HG03460 (cell line): ENCODE measurements at regions not wholly inside any gene's neighbourhood (a gene's known extent, or its start where the extent isn't known, plus 50 kb on each side); places are given as distances from the start of the nearest gene placed in this dataset.

ENCODE experiments used
- ATAC-seq: cut with Tn5 transposase; IDR thresholded peaks from one replicate; pipeline ENCODE4 v1.9.1; 2021; ENCODE audit not compliant: unreplicated experiment

DNA sequence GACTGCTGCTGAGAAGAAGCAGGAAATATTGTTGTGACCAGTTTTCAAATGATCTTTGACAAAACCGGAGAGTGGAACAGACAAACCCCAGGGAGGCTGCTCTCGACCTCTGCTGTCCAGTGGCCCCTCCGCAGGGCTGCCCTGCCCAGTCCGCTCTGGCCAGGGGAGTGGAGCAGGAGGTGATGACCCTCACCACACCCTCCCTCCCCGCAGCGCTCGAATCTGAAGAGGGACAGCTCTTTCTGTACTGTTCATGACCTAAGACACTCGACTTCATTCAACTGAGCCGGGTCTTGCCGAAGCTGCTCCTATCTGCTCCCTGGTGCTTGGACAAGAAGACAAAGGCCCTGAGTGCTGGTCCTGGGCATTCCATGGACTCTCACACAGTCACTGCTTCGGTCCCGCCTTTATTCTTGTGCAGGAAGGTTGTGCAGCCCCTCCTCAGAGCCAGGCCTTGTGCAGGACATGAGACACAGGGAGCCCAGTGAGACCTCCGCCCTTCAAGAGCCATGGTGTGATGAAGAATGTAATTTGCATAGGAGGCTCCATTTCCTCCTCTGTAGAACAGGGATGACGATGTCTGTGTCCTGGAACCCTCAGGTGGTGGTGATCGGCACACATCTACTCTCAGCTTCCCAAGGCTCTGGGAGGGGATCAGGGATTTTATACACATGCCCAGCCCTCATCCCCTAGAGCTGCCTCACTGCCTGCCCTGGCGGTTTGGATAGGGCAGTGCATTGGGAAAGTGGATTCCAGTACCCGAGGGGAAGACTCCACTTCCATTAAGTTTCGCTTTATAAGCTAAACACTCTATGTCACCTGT, 97.1 kb upstream of the PRR20G start:
- ATAC-seq: no peak

DNA sequence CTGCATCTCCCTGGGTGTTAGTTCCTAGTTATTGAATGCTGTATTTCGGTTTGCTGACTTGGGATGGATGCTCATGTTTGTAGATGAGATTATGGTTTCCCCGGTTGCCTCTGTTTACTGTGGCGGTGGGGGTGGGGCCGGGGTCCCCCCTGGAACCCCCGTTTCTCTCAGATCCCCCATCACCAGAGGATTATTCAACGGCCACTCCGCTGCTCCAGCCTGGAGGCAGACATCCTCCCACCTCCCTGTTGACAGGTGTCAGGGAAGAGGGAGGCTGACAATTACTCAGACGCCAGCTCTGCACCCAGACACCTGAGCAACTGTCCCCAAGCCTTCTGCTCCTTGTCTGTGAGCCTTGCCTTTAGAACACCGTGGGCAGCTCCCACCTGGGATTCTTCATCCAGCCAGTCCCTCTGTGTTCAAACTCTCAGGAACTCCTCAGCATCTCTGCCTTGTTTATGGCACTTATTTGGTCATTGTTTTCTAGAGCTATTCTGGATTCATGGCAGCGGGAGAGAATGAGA, 95.9 kb upstream of the PRR20G start:
- ATAC-seq: no peak

DNA sequence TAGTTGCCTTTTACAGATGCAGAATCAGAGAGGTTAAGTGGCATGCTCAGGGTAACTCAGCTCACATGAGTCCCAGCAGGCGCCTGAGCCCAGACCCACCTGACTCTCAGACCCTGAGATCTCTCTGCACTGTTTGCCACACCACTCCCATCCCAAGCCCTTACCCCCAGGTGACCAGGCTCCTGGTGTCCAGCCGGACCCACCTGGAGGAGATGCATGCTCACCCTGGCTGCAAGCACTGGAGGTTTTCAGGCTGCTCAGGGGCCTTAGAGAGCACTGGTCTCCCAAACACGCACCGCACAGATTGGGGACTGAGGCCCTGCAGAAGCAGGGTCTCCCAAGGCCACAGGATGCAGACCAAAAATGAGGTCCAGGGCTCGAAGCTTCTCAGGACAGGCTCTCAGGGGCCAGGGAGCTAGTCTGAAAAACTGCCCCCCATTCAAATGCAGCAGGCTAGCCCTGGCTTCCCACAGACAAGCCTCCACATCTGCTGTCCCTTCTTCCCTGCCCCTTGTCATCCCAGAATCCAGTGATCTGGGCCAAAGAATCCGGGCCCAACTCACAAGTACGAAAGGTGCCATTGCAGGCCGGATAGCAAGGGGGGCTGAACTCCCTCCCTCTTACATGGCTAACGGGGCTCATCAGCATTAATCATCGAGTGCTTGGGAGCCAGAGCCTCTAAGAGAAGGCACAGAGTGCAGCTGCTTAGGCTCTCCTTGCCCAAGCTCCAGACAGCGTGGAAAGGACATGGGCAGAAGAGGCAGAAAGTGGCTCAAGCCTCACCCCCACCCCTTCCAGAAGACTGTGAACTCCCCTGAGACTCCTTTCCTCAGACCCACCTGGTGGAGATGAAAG, 90.2 kb upstream of the PRR20G start:
- ATAC-seq: no peak

DNA sequence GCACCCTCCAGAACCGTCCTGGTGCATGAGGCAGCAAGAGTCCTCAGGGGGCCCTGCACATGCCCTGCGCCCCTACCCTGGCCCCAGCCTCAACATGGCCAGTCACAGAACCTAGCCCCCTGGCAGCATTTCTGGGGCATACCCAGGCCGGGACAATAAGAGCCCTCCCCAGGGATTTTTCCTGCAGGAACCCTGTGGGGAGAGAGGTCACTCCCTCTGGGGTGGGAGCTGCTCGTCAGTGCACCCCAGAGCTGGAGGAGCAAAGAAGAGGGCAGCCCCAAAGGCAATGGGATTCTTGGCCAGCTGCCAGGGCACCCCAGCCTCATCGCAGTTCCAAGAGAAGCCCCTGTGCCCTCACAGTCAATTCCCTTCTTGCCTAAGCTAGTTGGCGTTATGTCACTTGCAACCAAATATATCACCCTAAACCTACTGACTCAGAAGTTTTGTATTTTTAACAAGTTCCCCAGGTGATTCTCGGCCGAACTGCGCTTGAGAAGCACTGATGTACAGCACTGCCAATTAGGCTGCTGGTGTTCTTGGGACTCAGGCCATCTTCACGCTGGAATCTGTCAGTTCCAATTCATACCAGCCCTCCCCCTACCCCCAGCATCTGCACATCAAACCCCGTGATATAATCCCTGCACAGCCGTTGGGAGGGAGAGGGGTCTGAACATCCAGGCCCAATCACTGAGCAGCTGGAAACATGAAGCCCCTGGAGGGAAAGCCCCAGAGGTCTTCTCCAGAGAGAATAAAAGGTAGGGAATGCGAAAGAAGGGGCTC, 87.5 kb upstream of the PRR20G start:
- ATAC-seq: no peak

DNA sequence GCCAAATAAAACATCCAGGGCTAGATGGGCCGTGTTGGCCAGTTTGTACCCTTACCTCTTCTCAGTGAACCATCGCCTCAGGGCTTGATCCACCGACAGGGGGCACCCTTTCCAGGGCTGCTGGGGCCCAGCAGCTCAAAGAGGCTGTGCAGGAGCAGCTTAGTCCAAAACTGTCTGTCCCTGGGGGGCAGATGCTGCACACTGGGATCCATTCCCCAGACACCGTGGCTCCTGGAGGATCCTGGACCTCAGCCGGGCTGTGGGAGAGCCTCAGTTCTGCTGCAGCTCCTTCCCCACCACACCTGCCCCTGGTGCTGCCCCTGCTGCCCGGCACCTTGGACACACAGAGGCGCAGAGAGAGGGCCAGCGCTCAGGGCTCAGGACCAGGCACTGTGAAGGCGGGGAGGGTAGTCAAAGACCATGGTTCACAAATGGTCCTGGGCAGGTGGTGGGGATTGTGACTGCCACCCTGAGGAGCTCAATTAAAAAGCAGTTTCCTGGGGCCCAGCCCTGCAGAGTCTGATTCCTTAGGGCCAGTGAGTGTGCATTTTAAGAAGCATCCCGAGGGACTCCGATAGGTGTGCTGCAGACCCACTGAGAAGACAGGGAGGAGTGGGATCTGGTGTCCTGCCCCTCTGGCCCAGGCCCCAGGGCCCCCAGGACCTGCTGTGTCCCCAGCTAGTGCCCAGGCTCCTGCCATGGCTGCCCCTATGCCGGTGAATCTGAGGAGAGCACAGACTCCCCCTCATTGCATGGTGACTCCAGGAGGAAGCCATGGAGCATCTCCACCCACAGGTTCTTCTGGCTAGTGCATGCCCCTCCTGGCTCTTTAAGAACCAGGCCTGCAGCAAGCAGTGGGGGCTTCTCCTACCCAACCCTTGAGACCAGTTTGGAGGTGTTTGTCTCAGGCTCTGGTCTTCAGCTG, 86.5 kb upstream of the PRR20G start:
- ATAC-seq: no peak

DNA sequence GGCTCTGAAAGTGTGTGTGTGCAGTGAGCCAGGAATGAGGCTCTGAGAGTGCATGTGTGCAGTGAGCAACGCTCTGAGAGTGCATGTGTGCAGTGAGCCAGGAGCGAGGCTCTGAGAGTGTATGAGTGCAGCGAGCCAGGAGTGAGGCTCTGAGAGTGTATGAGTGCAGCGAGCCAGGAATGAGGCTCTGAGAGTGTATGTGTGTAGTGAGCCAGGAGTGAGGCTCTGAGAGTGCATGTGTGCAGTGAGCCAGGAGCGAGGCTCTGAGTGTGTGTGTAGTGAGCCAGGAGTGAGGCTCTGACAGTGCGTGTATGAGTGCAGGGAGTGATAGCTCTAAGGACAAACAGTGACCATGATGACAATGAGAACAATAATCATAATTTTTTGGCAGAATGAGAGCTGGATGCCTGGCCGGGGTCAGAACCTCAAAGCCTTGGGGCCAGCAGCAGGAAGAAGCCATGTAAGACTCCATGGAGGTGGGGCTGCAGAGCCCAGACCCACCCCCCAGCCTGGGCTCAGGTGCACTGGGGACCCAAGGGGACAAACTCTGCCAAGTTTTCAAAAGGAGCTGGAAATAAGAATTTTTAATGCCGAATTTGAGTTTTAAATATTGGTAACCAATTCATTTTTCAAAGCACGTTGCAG, 85.7 kb upstream of the PRR20G start:
- no peak for ATAC-seq

DNA sequence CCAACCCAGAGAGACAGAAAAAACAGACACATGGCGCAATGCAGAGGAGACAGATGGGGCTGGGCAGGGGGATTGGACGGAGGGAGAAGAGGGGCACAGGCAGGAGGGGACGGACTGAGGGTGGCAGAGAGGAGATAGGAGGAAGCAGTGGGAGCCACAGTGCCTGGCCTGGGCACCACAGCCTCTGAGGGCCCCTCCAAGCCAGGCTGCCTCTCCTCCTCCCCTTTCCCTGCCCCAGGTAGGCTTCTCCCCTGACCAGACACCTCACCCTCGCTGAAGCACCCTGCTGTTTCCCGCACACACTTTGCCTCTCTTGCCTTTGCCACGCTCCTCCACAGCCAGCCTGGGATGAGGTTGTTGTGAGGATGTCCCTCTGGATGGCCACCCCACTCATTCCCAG, 84.0 kb upstream of the PRR20G start:
- ATAC-seq: no peak

DNA sequence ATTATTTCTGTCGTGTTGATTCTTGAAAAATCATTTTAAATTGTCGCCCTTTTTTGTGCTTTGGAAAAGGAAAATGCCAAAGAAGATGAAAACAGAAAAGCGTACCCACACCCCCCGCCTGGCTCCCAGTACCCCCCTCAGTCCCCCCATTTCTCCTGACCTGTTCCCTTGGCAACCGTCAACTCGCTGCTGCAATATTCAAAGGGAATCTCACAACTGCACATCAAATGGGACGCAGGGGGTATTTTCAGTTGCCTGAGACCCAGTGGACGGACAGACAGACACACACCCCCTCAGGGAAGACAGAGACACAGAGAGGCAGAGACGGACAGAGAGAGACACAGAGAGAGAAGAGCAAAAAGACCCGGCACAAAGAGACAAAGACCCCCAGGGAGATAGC, 83.5 kb upstream of the PRR20G start:
- ATAC-seq: no peak

DNA sequence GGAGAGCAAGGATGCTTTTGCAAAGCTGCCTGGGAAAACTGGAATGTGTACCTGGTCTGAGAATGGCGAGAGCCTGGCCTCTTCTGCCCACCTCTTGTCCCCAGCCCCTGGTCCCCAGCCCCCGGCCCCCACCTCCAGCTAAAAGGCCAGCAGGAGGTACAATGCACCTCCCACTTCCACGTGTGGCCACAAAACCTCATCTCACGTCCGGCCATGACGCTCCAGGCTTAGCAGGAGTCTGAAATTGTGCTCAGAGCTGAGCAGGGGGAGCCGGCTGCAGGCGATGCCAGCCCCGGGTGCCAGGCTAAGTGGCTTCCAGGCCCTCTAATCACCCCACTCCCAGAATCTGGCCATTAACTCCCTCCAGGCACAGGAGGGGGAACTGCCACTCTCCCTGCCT, 83.1 kb upstream of the PRR20G start:
- no peak for ATAC-seq

DNA sequence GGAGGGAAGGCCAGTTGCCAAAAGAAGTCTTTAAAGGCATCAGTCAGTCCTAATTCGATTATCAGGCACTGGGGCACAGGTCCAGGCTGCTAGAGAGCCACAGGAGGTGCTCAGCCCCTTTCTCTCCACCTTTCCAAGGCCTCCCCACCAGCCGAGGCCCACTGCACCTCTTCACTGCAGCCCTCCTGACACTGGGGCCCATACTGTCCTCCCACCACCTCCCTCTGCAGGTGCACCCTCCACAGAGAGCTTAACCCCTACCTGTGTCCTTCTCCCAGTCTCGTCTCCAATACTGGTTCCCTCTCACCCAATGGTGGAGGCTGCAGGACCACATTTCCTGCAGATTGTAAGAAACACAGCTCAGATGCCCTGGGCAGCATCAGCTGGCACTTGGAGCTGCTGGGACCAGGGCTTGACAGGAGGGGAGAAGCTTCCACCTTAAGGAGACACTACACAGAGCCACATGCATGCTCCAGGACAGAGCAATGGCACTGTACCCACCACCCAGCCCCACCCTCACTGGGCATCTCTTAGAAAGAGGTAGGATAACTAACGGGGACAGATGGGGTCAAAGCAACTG, 81.6 kb upstream of the PRR20G start:
- ATAC-seq: no peak

DNA sequence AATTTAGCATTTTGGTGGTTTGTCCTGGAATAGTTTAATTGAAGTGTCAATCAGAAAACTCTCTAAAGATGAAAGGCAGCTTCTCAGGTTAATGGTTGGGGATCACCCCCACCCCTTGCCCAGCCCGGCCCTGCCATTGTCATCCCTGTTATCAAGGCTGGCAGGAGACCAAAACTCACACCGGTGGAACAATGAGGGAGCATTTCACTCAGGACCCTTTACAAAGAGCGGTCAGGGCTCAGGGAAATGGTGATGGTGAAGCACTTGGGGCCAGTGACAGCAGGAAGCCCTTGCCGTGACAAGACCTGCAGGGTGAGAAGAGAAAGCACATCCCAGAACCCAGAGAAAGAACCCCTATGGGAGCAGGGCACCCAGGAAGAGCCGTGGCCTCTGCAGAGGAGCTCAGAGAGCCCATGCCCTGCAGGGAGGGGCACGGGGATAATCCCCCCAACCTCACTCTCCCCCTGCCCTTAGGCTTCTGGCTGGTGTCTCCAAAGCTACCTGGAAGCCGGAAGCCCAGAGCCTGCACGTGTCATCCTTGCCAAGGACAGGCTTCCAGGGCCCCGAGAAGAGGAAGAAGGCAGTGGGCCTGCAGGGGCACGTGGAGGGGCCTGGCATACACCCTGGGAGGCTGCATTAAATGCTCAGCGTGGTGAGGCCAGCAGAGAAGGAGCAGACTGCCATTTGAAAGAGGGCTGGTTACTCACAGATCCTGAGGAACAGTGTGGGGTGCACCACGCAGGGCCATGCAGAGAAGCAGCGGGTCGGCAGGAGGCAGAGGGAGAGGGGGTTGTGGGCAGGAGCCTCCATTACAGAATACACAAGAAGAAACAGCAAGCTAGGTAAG, 80.6 kb upstream of the PRR20G start:
- no peak for ATAC-seq

DNA sequence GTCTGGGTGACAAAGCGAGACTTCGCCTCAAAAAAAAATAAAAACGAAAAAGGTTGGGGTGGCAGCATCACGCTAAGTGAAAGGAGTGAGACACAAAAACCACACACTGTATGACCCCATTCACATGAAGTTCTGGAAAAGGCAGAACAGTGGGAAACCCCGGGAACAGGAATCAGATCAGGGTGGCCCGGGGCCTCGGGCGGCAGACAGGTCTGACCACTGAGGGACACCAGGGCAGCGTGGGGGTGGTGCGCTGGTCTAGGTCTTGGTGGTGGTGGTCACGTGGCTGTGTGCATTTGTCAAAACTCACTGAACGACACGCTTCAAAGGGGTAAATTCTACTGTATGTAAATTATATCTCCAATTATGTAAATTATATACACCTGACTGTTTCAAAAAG, 79.7 kb upstream of the PRR20G start:
- no peak for ATAC-seq

DNA sequence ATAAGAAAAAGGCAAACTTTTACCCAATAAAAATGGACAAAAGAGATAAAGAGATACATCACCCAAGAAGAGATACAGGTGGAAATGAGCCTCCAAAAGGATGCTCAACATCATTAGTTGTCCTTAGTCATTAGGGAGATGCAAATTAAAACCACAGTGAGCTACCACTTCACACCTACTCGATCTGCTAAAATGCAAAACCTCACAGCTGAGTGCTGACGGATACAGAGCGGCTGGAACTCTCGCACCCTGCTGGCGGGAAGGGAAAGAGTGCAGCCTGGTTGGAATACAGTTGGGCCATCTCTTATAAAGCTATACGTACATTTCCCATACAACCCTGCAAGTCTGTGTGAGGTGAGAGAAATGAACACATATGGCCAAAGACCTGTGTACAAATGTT, 78.5 kb upstream of the PRR20G start:
- ATAC-seq: no peak

DNA sequence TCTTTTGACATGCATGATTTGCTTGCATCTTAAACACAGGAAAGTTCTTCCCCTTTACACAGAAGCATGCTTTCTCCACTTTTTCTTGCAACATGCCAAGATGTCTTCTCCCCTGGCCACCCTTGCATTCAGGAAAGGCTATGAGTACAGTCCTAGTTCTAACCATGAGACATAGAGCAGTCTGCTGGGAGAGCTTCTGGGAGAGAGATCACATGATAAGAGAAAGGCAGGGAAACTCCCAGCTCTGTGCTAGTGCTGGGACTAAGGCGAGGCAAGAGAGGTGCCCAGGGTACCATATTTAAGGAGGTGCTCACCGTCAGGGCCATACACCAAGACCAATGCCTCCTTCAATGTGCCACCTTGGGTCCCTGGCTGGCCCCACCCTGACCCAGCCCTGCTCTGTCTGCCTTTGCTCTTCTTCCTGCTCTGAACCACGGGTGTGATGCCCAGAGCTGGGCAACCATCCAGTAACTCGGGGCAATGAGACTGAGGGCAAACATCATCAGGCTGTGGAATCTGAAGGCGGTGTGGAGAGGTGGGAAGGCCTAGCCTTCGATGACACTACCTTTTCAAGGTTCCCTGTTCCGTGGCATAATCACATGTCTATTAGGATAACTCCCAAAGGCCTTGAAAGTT, 77.4 kb upstream of the PRR20G start:
- ATAC-seq: no peak

DNA sequence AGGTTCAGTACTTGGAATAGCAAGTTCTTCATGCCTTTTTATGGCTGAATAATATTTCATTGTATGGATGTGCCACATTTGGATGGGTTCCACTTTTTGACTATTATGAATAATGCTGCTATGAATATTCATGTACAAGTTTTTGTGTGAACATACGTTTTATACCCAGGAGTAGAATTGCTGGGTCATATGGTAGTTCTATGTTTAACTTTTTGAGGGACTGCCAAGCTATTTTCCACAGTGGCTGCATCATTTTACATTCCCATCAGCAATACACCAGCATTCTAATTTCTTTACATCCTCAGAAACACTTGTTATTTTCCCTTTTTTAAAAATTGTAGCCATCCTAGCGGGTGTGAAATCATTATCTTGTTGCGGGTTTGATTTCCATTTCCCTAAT, 76.0 kb upstream of the PRR20G start:
- ATAC-seq: no peak

DNA sequence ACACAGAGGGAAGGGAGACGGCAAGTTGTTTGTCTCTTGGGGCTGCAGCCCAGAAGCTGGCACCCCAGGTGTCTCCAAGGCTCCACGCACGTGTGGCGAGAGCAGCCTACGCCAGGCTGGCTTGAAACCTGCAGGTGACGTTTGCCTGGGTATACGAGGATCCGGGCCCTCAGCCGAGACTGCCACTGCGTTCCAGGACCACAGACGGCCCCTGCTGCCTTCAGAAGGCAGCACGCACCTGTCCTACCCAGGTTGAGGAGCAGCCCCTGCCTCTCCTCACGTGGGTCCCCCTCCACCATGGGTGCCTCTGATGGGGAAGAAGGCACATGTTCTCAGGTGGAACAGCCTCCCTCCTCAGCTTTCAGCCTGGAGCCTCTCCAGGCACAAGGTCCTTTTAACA, 75.3 kb upstream of the PRR20G start:
- ATAC-seq: no peak

DNA sequence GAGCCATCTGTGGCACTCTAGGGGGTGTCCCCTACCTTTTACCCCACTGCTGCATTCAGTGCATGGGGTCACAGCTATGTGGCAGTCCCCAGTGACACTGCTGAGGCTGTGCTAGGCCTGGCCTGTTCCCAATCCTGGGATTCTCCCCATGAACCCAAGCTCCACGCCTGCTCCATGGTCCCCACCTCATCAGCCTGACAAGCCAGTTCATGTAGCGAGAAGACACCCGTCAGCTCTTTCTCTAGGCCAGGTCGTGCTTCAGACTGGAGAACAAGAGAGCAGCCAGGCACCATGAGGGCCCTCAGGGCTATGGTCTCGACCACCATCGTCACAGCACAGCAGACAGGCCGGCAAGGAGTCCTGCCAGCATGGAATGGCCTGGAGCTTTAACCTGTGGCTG, 72.8 kb upstream of the PRR20G start:
- ATAC-seq: no peak

DNA sequence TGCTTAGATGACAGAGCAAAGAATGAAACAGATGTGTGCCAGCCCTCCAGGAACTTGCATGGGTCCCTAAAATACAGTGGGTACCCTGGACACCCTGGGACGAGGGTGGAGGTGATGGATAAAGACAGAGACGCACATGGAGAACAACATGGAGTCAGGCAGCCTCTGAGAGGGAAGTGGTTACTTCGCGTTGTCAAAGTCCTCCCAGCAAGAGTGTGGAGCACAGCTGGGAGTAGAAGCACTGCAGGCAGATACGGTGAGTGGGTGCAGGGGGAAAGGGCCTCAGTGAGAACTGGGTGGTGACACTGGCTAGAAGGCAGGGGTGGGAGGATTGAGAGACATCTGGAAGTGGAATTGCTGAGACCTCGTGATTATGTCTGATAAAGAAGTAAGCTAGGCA, 70.8 kb upstream of the PRR20G start:
- no peak for ATAC-seq
